Caco-2 (cell line): ENCODE measurements at regions not wholly inside any gene's neighbourhood (a gene's known extent, or its start where the extent isn't known, plus 50 kb on each side); places are given as distances from the start of the nearest gene placed in this dataset.

Experiments
- BruUV-seq: library from RNA; stranded (reverse); fragments of 400-500 nt; replicated peaks from 2 replicates; lab custom pipeline; 2021; lab: Mats Ljungman, UMichigan
- CTCF ChIA-PET: fragments of 300-600 bp; sonication (Branson Sonifier 250); formaldehyde crosslinking; loops from one replicate; lab custom pipeline; 2022; ENCODE audit warnings: antibody characterized with exemption; lab: Charles Lee
- POLR2A ChIA-PET: fragments of 300-600 bp; sonication (Branson Sonifier 250); formaldehyde crosslinking; loops from one replicate; lab custom pipeline; 2022; ENCODE audit warnings: antibody characterized with exemption; lab: Charles Lee
- DNase-seq, 2 experiments: peaks; one replicate each; pipeline versions ENCODE4 v3.0.0 to v3.0.0-alpha.2; 2020 to 2022
- H3K27me3 ChIP-seq: replicated peaks from 2 replicates; pipeline ENCODE4 v1.6.0; 2011; ENCODE audit warnings: low read length; ENCODE audit not compliant: control insufficient read depth, insufficient read depth
- H3K36me3 ChIP-seq: 2 replicates; pipeline ENCODE4 v1.5.1; 2011; ENCODE audit warnings: low read length; ENCODE audit not compliant: control insufficient read depth, insufficient read depth
- H3K4me1 ChIP-seq: fragments of 250-450 bp; sonication (Bioruptor Pico); 2 replicates; pipeline ENCODE4 v1.5.1; 2020; ENCODE audit warnings: mild to moderate bottlenecking
- H3K4me3 ChIP-seq: 2 replicates; pipeline ENCODE4 v1.5.1; 2011; ENCODE audit warnings: low read depth, mild to moderate bottlenecking, control low read depth, low read length
- H3K9me3 ChIP-seq: fragments of 250-450 bp; sonication (Bioruptor Pico); 2 replicates; pipeline ENCODE4 v1.5.1; 2020; ENCODE audit warnings: mild to moderate bottlenecking, moderate library complexity
- H3K27ac Mint-ChIP-seq: one replicate; pipeline ENCODE4 v1.8.0; 2022; ENCODE audit warnings: mixed read lengths; ENCODE audit not compliant: unreplicated experiment
- H3K27me3 Mint-ChIP-seq: one replicate; pipeline ENCODE4 v1.8.0; 2022; ENCODE audit warnings: mixed read lengths; ENCODE audit not compliant: insufficient read depth, unreplicated experiment
- H3K36me3 Mint-ChIP-seq: one replicate; pipeline ENCODE4 v1.8.0; 2022; ENCODE audit warnings: mild to moderate bottlenecking, mixed read lengths; ENCODE audit not compliant: insufficient read depth, unreplicated experiment
- H3K4me1 Mint-ChIP-seq: one replicate; pipeline ENCODE4 v1.8.0; 2022; ENCODE audit warnings: low read depth, mixed read lengths; ENCODE audit not compliant: unreplicated experiment
- H3K4me3 Mint-ChIP-seq: one replicate; pipeline ENCODE4 v1.8.0; 2022; ENCODE audit warnings: mild to moderate bottlenecking, moderate library complexity, mixed read lengths; ENCODE audit not compliant: unreplicated experiment
- H3K9me3 Mint-ChIP-seq: one replicate; pipeline ENCODE4 v1.8.0; 2022; ENCODE audit warnings: mixed read lengths; ENCODE audit not compliant: unreplicated experiment
- CTCF ChIP-seq, 2 experiments: fragments of 200-600 bp in 1 of 2; IDR thresholded peaks; 1 replicate in 1 of 2; 2 replicates in 1 of 2; pipeline versions ENCODE4 v1.5.1 to v1.8.0; 2011 to 2022; ENCODE audit warnings: antibody characterized with exemption in 1 of 2, control low read depth in 1 of 2, inconsistent platforms in 1 of 2, low read depth in 1 of 2, low read length in 1 of 2, mild to moderate bottlenecking in 1 of 2, moderate library complexity in 1 of 2; ENCODE audit not compliant: insufficient read depth in 1 of 2, severe bottlenecking in 1 of 2, unreplicated experiment in 1 of 2
- intact Hi-C: fragments of 100-400 bp; cut with micrococcal nuclease; formaldehyde crosslinking; loops from one replicate; pipeline ENCODE4 v1.10.0; 2022; ENCODE audit not compliant: unreplicated experiment

- no TSS peak for BruUV-seq
- CTCF ChIA-PET, result no interaction called here
Observed at GRCh38 chr12:74227846-74228545, 309.6 kb upstream of the ATXN7L3B start.

GRCh38 chr12:74229671-74230070 is 308.0 kb upstream of the ATXN7L3B start:
- H3K4me3 Mint-ChIP-seq, result no peak overlapping the region
- no peaks in the 10 kb centered on the region for H3K27me3 Mint-ChIP-seq

More at GRCh38 chr12:74227846-74228545, 309.6 kb upstream of the ATXN7L3B start:
- intact Hi-C loops, result no loop called here
- no peak overlapping the region for H3K4me3 ChIP-seq
- no peak overlapping the region for H3K27ac Mint-ChIP-seq
- no peaks in the 10 kb centered on the region for H3K9me3 Mint-ChIP-seq
- H3K27me3 ChIP-seq, result no peaks in the 10 kb centered on the region
- no peak for DNase-seq
- POLR2A ChIA-PET, result no interaction called here
- H3K36me3 ChIP-seq, result no peaks in the 10 kb centered on the region
- no peaks in the 10 kb centered on the region for H3K27me3 Mint-ChIP-seq
- no peaks in the 10 kb centered on the region for H3K9me3 ChIP-seq
- TF ChIP-seq CTCF (IDR thresholded peaks at IDR 0.05; ENCODE audit: insufficient read depth in 1 of 2, low read depth in 1 of 2, low read length in 1 of 2, severe bottlenecking in 1 of 2, unreplicated experiment in 1 of 2), result no peak
- H3K4me1 ChIP-seq, result no peaks in the 10 kb centered on the region
- H3K4me1 Mint-ChIP-seq, result no peaks in the 10 kb centered on the region
- no peaks in the 10 kb centered on the region for H3K36me3 Mint-ChIP-seq
- no peak overlapping the region for H3K4me3 Mint-ChIP-seq

DNA sequence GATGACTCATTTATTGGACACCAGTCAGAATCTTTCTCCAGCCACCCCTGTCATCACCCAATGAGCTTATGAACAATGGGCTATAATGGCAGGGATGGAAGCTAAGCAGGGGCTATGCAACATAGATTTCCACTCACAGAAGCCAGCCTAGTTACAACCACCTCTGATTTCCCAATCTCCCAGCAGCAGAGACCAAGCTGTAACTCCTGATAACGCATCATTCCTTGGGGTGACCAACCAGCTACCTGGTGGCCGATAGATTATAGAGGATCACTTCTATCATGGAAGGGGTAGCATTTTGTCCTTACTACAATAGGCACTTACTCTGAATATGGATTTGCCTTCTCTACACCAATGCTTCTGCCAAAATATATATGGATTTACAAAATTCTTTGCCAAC is 302.3 kb upstream of the ATXN7L3B start:
- Histone ChIP-seq H3K9me3 (no peaks in the 10 kb centered on the region), H3K4me3 (no peak overlapping the region), H3K4me1 (no peaks in the 10 kb centered on the region), H3K36me3 (no peaks in the 10 kb centered on the region), H3K27me3 (no peaks in the 10 kb centered on the region)
- ChIA-PET CTCF (no interaction called here), POLR2A (no interaction called here)
- H3K27ac Mint-ChIP-seq, result no peak overlapping the region
- H3K4me1 Mint-ChIP-seq, result no peaks in the 10 kb centered on the region
- no peaks in the 10 kb centered on the region for H3K27me3 Mint-ChIP-seq
- TF ChIP-seq CTCF (IDR thresholded peaks at IDR 0.05; ENCODE audit: insufficient read depth in 1 of 2, low read depth in 1 of 2, low read length in 1 of 2, severe bottlenecking in 1 of 2, unreplicated experiment in 1 of 2), result no peak
- BruUV-seq, result no TSS peak
- no peaks in the 10 kb centered on the region for H3K36me3 Mint-ChIP-seq
- H3K4me3 Mint-ChIP-seq, result no peak overlapping the region
- peaks cover 10% of the 10 kb centered on the region for H3K9me3 Mint-ChIP-seq
- intact Hi-C loops, result no loop called here
- no peak for DNase-seq

More at GRCh38 chr12:74229671-74230070, 308.0 kb upstream of the ATXN7L3B start:
- Histone ChIP-seq H3K9me3 (no peaks in the 10 kb centered on the region), H3K36me3 (no peaks in the 10 kb centered on the region), H3K27me3 (no peaks in the 10 kb centered on the region), H3K4me3 (no peak overlapping the region), H3K4me1 (no peaks in the 10 kb centered on the region)
- CTCF ChIA-PET, result no interaction called here
- POLR2A ChIA-PET, result interaction anchor here (0.6 kb wide), 1 partner anchor 446 kb away, joined by 3 read pairs; no protein-coding TSS in a partner anchor
- intact Hi-C loops, result no loop called here
- Mint-ChIP-seq H3K36me3 (no peaks in the 10 kb centered on the region), H3K9me3 (no peaks in the 10 kb centered on the region), H3K27ac (no peak overlapping the region), H3K4me1 (no peaks in the 10 kb centered on the region)
- BruUV-seq, result no TSS peak
- no peak for TF ChIP-seq CTCF (IDR thresholded peaks at IDR 0.05; ENCODE audit: insufficient read depth in 1 of 2, low read depth in 1 of 2, low read length in 1 of 2, severe bottlenecking in 1 of 2, unreplicated experiment in 1 of 2)
- no peak for DNase-seq
